NT2/D1 (cell line): ENCODE measurements at regions not wholly inside any gene's neighbourhood (a gene's known extent, or its start where the extent isn't known, plus 50 kb on each side); places are given as distances from the start of the nearest gene placed in this dataset.

Source experiments
- DNase-seq: peaks from one replicate; pipeline ENCODE4 v3.0.0-alpha.2; 2011; ENCODE audit warnings: low read depth, low spot score
- H3K27me3 ChIP-seq: 2 replicates; pipeline ENCODE4 v1.6.0; 2011; ENCODE audit warnings: mild to moderate bottlenecking; ENCODE audit not compliant: insufficient read length, insufficient read depth
- H3K36me3 ChIP-seq: 2 replicates; pipeline ENCODE4 v1.6.1; 2011; ENCODE audit warnings: mild to moderate bottlenecking, low read length, mixed read lengths; ENCODE audit not compliant: insufficient read depth, insufficient read length
- H3K4me1 ChIP-seq: 2 replicates; pipeline ENCODE4 v1.5.1; 2011; ENCODE audit not compliant: insufficient read depth, insufficient read length
- H3K4me3 ChIP-seq: 2 replicates; pipeline ENCODE4 v1.5.1; 2011; ENCODE audit warnings: low read depth; ENCODE audit not compliant: insufficient read length
- H3K9ac ChIP-seq: 2 replicates; pipeline ENCODE4 v1.6.0; 2011; ENCODE audit warnings: low read depth; ENCODE audit not compliant: insufficient read length
- H3K9me3 ChIP-seq: 2 replicates; pipeline ENCODE4 v1.5.1; 2011; ENCODE audit warnings: mild to moderate bottlenecking, low read length; ENCODE audit not compliant: insufficient read depth
- SUZ12 ChIP-seq: IDR thresholded peaks from 2 replicates; pipeline ENCODE4 v1.6.1; 2011; ENCODE audit not compliant: insufficient read length, insufficient read depth; ENCODE audit errors: extremely low read depth
- YY1 ChIP-seq: IDR thresholded peaks from 2 replicates; pipeline ENCODE4 v1.6.1; 2011; ENCODE audit not compliant: insufficient read length, insufficient read depth
- ZNF274 ChIP-seq: IDR thresholded peaks from 2 replicates; pipeline ENCODE4 v1.6.1; 2011; ENCODE audit warnings: mild to moderate bottlenecking, low read depth, low read length

GRCh38 chr19:29420065-29420464 is 105.7 kb upstream of the VSTM2B start:
- TF ChIP-seq ZNF274, result no peak
- TF ChIP-seq YY1, result no peak
- no peak for TF ChIP-seq SUZ12
- Histone ChIP-seq H3K4me3 (no peak overlapping the region), H3K4me1 (peaks cover 4% of the 10 kb centered on the region), H3K36me3 (no peaks in the 10 kb centered on the region), H3K9ac (no peak overlapping the region), H3K27me3 (no peaks in the 10 kb centered on the region), H3K9me3 (peaks cover 2% of the 10 kb centered on the region; the same call in 1 of the 2 replicates)
- no peak for DNase-seq

- H3K27me3 ChIP-seq, result no peaks in the 10 kb centered on the region
- H3K9ac ChIP-seq, result no peak overlapping the region
These were observed 105.2 kb upstream of the VSTM2B start for GRCh38 chr19:29420482-29421195.

GRCh38 chr19:29421196-29421545 is 104.6 kb upstream of the VSTM2B start:
- H3K4me1 ChIP-seq, result peaks cover 4% of the 10 kb centered on the region
- no peak overlapping the region for H3K9ac ChIP-seq
- no peak for DNase-seq
- no peaks in the 10 kb centered on the region for H3K27me3 ChIP-seq
- H3K36me3 ChIP-seq, result no peaks in the 10 kb centered on the region
- TF ChIP-seq ZNF274, result no peak
- TF ChIP-seq YY1, result no peak
- no peak for TF ChIP-seq SUZ12
- H3K4me3 ChIP-seq, result no peak overlapping the region
- H3K9me3 ChIP-seq, result peaks cover 3% of the 10 kb centered on the region; the same call in 1 of the 2 replicates

More at GRCh38 chr19:29420482-29421195, 105.2 kb upstream of the VSTM2B start:
- peaks cover 3% of the 10 kb centered on the region; the same call in 1 of the 2 replicates for H3K9me3 ChIP-seq
- DNase-seq, result no peak
- no peaks in the 10 kb centered on the region for H3K36me3 ChIP-seq
- peaks cover 4% of the 10 kb centered on the region for H3K4me1 ChIP-seq
- TF ChIP-seq ZNF274, result no peak
- TF ChIP-seq YY1, result no peak
- TF ChIP-seq SUZ12, result no peak
- H3K4me3 ChIP-seq, result no peak overlapping the region

GRCh38 chr19:29422047-29422446 is 103.7 kb upstream of the VSTM2B start:
- Histone ChIP-seq H3K27me3 (no peaks in the 10 kb centered on the region), H3K9ac (no peak overlapping the region), H3K9me3 (peaks cover 10% of the 10 kb centered on the region; the same call in 1 of the 2 replicates), H3K36me3 (no peaks in the 10 kb centered on the region), H3K4me1 (peaks cover 4% of the 10 kb centered on the region), H3K4me3 (no peak overlapping the region)
- no peak for DNase-seq
- TF ChIP-seq ZNF274, result no peak
- TF ChIP-seq YY1, result no peak
- no peak for TF ChIP-seq SUZ12

GRCh38 chr19:29422486-29423085 is 103.2 kb upstream of the VSTM2B start:
- H3K27me3 ChIP-seq, result no peaks in the 10 kb centered on the region
- no peak overlapping the region for H3K4me3 ChIP-seq
- TF ChIP-seq YY1 (no peak), SUZ12 (no peak), ZNF274 (no peak)
- H3K4me1 ChIP-seq, result peaks cover 4% of the 10 kb centered on the region
- H3K36me3 ChIP-seq, result no peaks in the 10 kb centered on the region
- H3K9me3 ChIP-seq, result peaks cover 13% of the 10 kb centered on the region; the same call in 1 of the 2 replicates
- DNase-seq, result no peak
- no peak overlapping the region for H3K9ac ChIP-seq

GRCh38 chr19:29428071-29428470 is 97.7 kb upstream of the VSTM2B start:
- no peak overlapping the region for H3K4me3 ChIP-seq
- H3K36me3 ChIP-seq, result no peaks in the 10 kb centered on the region
- no peak overlapping the region for H3K9ac ChIP-seq
- H3K9me3 ChIP-seq, result peaks cover 13% of the 10 kb centered on the region; the same call in 1 of the 2 replicates
- peaks cover 6% of the 10 kb centered on the region for H3K4me1 ChIP-seq
- DNase-seq, result no peak
- no peaks in the 10 kb centered on the region for H3K27me3 ChIP-seq
- TF ChIP-seq SUZ12, result no peak
- no peak for TF ChIP-seq ZNF274
- TF ChIP-seq YY1, result no peak

GRCh38 chr19:29429021-29429420 is 96.8 kb upstream of the VSTM2B start:
- DNase-seq, result no peak
- Histone ChIP-seq H3K4me1 (peaks cover 6% of the 10 kb centered on the region), H3K9me3 (peaks cover 13% of the 10 kb centered on the region; the same call in 1 of the 2 replicates), H3K27me3 (no peaks in the 10 kb centered on the region), H3K36me3 (no peaks in the 10 kb centered on the region), H3K4me3 (no peak overlapping the region), H3K9ac (no peak overlapping the region)
- TF ChIP-seq YY1, result no peak
